SU-DHL-6 (cell line): ENCODE measurements at regions not wholly inside any gene's neighbourhood (a gene's known extent, or its start where the extent isn't known, plus 50 kb on each side); places are given as distances from the start of the nearest gene placed in this dataset.

Experiments used
- H2AFZ ChIP-seq: fragments of 200-600 bp; sonication (generic); 2 replicates; pipeline ENCODE4 v1.6.1; 2014; ENCODE audit warnings: low read depth, mild to moderate bottlenecking, moderate library complexity, mixed read lengths, antibody characterized with exemption, low read length; ENCODE audit not compliant: severe bottlenecking
- H3F3A ChIP-seq: fragments of 200-600 bp; shearing (Covaris generic); 2 replicates; pipeline ENCODE4 v1.6.0; 2016; ENCODE audit warnings: antibody characterized with exemption, mild to moderate bottlenecking; ENCODE audit not compliant: insufficient read depth
- H3K27ac ChIP-seq: fragments of 200-600 bp; sonication (generic); 2 replicates; pipeline ENCODE4 v1.5.1; 2016; ENCODE audit warnings: low read depth, mild to moderate bottlenecking, low read length, moderate library complexity, mixed read lengths
- H3K27me3 ChIP-seq: fragments of 200-600 bp; sonication (generic), shearing (Covaris generic); 2 replicates; pipeline ENCODE4 v1.6.0; 2014; ENCODE audit warnings: mild to moderate bottlenecking, low read length
- H3K36me3 ChIP-seq: fragments of 200-600 bp; sonication (generic); 2 replicates; pipeline ENCODE4 v1.6.1; 2014; ENCODE audit warnings: mild to moderate bottlenecking, low read length, mixed read lengths
- H3K4me2 ChIP-seq: fragments of 300-600, 200-600 bp; shearing (Covaris generic), sonication (generic); 2 replicates; pipeline ENCODE4 v1.6.0; 2014; ENCODE audit warnings: low read length, low read depth, mild to moderate bottlenecking; ENCODE audit not compliant: poor library complexity, severe bottlenecking
- H3K4me3 ChIP-seq: fragments of 200-600 bp; sonication (generic); 2 replicates; pipeline ENCODE4 v1.5.1; 2014; ENCODE audit warnings: antibody characterized with exemption, low read length, mild to moderate bottlenecking, mixed read lengths; ENCODE audit not compliant: insufficient read depth, poor library complexity, severe bottlenecking
- H3K79me2 ChIP-seq: fragments of 200-600 bp; sonication (generic); 2 replicates; pipeline ENCODE4 v1.6.1; 2014; ENCODE audit warnings: mild to moderate bottlenecking, low read length, moderate library complexity; ENCODE audit not compliant: insufficient read depth
- H3K9ac ChIP-seq: fragments of 200-600 bp; sonication (generic); 2 replicates; pipeline ENCODE4 v1.7.0; 2014; ENCODE audit warnings: mild to moderate bottlenecking, low read length
- H3K9me2 ChIP-seq: fragments of 200-600 bp; sonication (generic); replicated peaks from 2 replicates; pipeline ENCODE4 v1.6.1; 2014; ENCODE audit warnings: low read length; ENCODE audit not compliant: insufficient read depth
- H3K9me3 ChIP-seq: fragments of 200-600 bp; sonication (generic); 2 replicates; pipeline ENCODE4 v1.6.1; 2014; ENCODE audit warnings: low read length, mixed read lengths; ENCODE audit not compliant: insufficient read depth
- H4K20me1 ChIP-seq: fragments of 200-600 bp; sonication (generic); 2 replicates; pipeline ENCODE4 v1.6.1; 2014; ENCODE audit warnings: low read depth, mild to moderate bottlenecking, antibody characterized with exemption, low read length, moderate library complexity, mixed read lengths
- EZH2phosphoT487 ChIP-seq: fragments of 200-600 bp; sonication (generic), shearing (Covaris generic); conservative IDR thresholded peaks from 2 replicates; pipeline ENCODE4 v1.6.1; 2018; ENCODE audit warnings: mild to moderate bottlenecking, antibody characterized with exemption, low read length, moderate library complexity, mixed read lengths
- TF ChIP-seq, protein P1 (sequence below): fragments of 200-600 bp; sonication (generic); IDR thresholded peaks from one replicate; pipeline ENCODE4 v1.5.1; 2017; ENCODE audit warnings: antibody characterized with exemption, mild to moderate bottlenecking, low read length, moderate library complexity; ENCODE audit not compliant: insufficient read depth, poor library complexity, severe bottlenecking

DNA sequence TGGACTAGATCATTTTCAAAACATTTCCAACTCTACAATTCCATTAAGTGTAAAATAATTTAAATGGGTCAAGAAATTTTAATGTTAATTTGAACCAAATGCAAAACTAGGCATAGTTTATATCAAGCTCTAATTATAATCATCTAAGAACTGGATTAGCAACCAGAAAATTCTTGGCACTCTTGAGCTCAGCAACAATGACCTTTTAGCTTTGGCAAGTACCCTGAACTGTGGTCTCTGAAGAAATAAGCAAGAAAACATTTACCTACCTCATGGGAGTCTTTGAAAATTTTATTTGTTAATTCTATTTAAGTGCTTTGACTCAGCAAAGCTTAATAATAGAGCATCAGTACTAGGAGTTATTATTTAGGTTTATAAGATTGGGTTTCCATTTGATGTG lies 313.2 kb downstream of the SATB2 start:
- Histone ChIP-seq H3K9ac (no peak overlapping the region), H3F3A (no peaks in the 10 kb centered on the region), H4K20me1 (no peaks in the 10 kb centered on the region), H3K27me3 (no peaks in the 10 kb centered on the region), H3K4me3 (no peak overlapping the region), H3K9me2 (no peaks in the 10 kb centered on the region), H2AFZ (no peak overlapping the region), H3K4me2 (no peak overlapping the region), H3K36me3 (no peaks in the 10 kb centered on the region), H3K9me3 (no peaks in the 10 kb centered on the region), H3K27ac (no peak overlapping the region), H3K79me2 (no peaks in the 10 kb centered on the region)
- TF ChIP-seq, protein P1, sequence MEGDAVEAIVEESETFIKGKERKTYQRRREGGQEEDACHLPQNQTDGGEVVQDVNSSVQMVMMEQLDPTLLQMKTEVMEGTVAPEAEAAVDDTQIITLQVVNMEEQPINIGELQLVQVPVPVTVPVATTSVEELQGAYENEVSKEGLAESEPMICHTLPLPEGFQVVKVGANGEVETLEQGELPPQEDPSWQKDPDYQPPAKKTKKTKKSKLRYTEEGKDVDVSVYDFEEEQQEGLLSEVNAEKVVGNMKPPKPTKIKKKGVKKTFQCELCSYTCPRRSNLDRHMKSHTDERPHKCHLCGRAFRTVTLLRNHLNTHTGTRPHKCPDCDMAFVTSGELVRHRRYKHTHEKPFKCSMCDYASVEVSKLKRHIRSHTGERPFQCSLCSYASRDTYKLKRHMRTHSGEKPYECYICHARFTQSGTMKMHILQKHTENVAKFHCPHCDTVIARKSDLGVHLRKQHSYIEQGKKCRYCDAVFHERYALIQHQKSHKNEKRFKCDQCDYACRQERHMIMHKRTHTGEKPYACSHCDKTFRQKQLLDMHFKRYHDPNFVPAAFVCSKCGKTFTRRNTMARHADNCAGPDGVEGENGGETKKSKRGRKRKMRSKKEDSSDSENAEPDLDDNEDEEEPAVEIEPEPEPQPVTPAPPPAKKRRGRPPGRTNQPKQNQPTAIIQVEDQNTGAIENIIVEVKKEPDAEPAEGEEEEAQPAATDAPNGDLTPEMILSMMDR = no peak
- no peak for TF ChIP-seq EZH2phosphoT487

DNA sequence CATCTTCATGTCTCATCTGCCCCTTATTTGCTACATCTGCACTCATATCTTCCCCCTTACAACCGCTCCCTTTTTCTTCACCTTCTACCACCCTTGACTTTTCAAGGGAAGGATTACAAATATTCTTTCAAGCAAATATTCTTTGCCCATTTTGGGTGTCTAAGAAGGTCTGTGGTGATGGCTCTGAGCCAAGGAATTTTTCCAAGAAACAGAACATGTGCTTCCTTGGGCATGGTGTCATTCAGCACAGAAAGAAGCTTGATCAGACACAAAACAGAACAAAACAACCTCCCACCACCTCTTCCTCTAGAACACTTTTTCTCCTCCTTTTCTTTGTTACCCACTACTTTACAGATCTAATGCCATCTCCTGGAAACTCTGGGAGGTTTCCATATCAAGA lies 313.7 kb downstream of the SATB2 start:
- TF ChIP-seq, protein P1 = no peak
- no peak for TF ChIP-seq EZH2phosphoT487
- Histone ChIP-seq H3K9ac (no peak overlapping the region), H4K20me1 (no peaks in the 10 kb centered on the region), H3K9me2 (no peaks in the 10 kb centered on the region), H3K79me2 (no peaks in the 10 kb centered on the region), H3K9me3 (no peaks in the 10 kb centered on the region), H2AFZ (no peak overlapping the region), H3K4me3 (no peak overlapping the region), H3K36me3 (no peaks in the 10 kb centered on the region), H3K27me3 (no peaks in the 10 kb centered on the region), H3K4me2 (no peak overlapping the region), H3K27ac (no peak overlapping the region), H3F3A (no peaks in the 10 kb centered on the region)

DNA sequence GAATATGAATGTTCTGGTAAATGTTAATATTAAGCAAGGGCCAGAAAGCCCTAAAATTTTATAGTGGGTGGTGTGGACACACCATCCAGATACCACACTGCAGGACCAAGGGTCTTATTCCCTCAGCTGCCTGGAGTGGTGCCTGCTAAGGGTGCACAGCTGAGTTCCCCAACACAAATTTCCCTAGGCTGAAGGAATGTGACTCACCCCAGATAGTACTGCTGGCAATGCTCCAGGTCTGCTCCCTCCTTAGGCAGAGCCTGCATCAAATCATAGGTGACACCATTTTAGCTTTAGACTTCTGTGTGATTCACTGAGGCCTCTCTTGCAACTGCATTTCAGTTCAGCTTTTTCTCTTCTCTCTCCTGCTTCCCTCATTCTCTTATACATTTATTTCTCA lies 321.1 kb downstream of the SATB2 start:
- Histone ChIP-seq H3K9me2 (no peaks in the 10 kb centered on the region), H3K27me3 (no peaks in the 10 kb centered on the region), H3K27ac (no peak overlapping the region), H3K4me2 (no peak overlapping the region), H3K9me3 (no peaks in the 10 kb centered on the region), H3K9ac (no peak overlapping the region), H3K4me3 (no peak overlapping the region), H3K36me3 (no peaks in the 10 kb centered on the region), H4K20me1 (no peaks in the 10 kb centered on the region), H3F3A (no peaks in the 10 kb centered on the region), H3K79me2 (no peaks in the 10 kb centered on the region), H2AFZ (no peak overlapping the region)
- TF ChIP-seq, protein P1 = no peak
- no peak for TF ChIP-seq EZH2phosphoT487
